Endothelial cell of umbilical vein (primary cell): ENCODE measurements at regions not wholly inside any gene's neighbourhood (a gene's known extent, or its start where the extent isn't known, plus 50 kb on each side); places are given as distances from the start of the nearest gene placed in this dataset.

ENCODE experiments used
- BruUV-seq: library from RNA; stranded (reverse); fragments of 400-500 nt; replicated peaks from 2 replicates; lab custom pipeline; 2021; lab: Mats Ljungman, UMichigan
- CTCF ChIA-PET: fragments of 300-600, 350-600 bp; sonication (Branson Sonifier 250); formaldehyde crosslinking; loops from one replicate; lab custom pipeline; 2021; ENCODE audit warnings: antibody characterized with exemption, inconsistent platforms; lab: Charles Lee
- POLR2A ChIA-PET: fragments of 300-600, 350-600 bp; sonication (Branson Sonifier 250); formaldehyde crosslinking; loops from one replicate; lab custom pipeline; 2021; ENCODE audit warnings: antibody characterized with exemption, inconsistent platforms; lab: Charles Lee
- DNase-seq: peaks from one replicate; pipeline ENCODE4 v3.0.0-alpha.2; 2011; ENCODE audit warnings: low read depth, low spot score
- FAIRE-seq: peaks from 2 replicates; lab custom pipeline; 2011; peaks lifted over from hg19 to GRCh38; lab: Jason Lieb, UNC
- H2AFZ ChIP-seq: 2 replicates; pipeline ENCODE4 v1.6.0; 2012; ENCODE audit warnings: low read depth, low read length, control low read depth, inconsistent platforms
- H3K27ac ChIP-seq: 2 replicates; pipeline ENCODE4 v1.5.1; 2011; ENCODE audit warnings: low read depth, mild to moderate bottlenecking, control low read depth, low read length, moderate library complexity; ENCODE audit not compliant: insufficient read depth
- H3K27me3 ChIP-seq, 2 experiments: 2 replicates each; pipeline versions ENCODE4 v1.6.0 to v1.6.1; 2011; ENCODE audit warnings: low read length in 2 of 2, mixed read lengths in 1 of 2; ENCODE audit not compliant: control insufficient read depth in 2 of 2, insufficient read depth in 2 of 2
- H3K36me3 ChIP-seq, 2 experiments: 2 replicates in 1 of 2; 3 replicates in 1 of 2; pipeline ENCODE4 v1.5.1; 2011; ENCODE audit warnings: low read length in 2 of 2, mild to moderate bottlenecking in 1 of 2, moderate library complexity in 1 of 2; ENCODE audit not compliant: control insufficient read depth in 2 of 2, insufficient read depth in 2 of 2; ENCODE audit errors: extremely low read depth in 1 of 2
- H3K4me1 ChIP-seq: 3 replicates; pipeline ENCODE4 v1.5.1; 2011; ENCODE audit warnings: mild to moderate bottlenecking, low read length; ENCODE audit not compliant: control insufficient read depth, insufficient read depth; ENCODE audit errors: extremely low read depth
- H3K4me2 ChIP-seq: 2 replicates; pipeline ENCODE4 v1.6.1; 2011; ENCODE audit warnings: low read length, control low read depth, mixed read lengths; ENCODE audit not compliant: insufficient read depth
- H3K4me3 ChIP-seq, 3 experiments: fragments of 200-600 bp in 1 of 3; sonication (generic), shearing (Covaris generic) in 1 of 3; replicated peaks in 1 of 3; 2 replicates each; pipeline ENCODE4 v1.5.1; 2011 to 2016; ENCODE audit warnings: control low read depth in 3 of 3, low read length in 3 of 3, mild to moderate bottlenecking in 2 of 3, inconsistent platforms in 1 of 3, low read depth in 1 of 3, moderate library complexity in 1 of 3; ENCODE audit not compliant: insufficient read depth in 1 of 3
- H3K79me2 ChIP-seq: 2 replicates; pipeline ENCODE4 v1.6.0; 2012; ENCODE audit warnings: low read length, inconsistent platforms; ENCODE audit not compliant: control insufficient read depth, insufficient read depth
- H3K9ac ChIP-seq: replicated peaks from 2 replicates; pipeline ENCODE3; 2011; ENCODE audit warnings: low read length, control low read depth; ENCODE audit not compliant: insufficient read depth; ENCODE audit errors: extremely low read depth
- H3K9me1 ChIP-seq: replicated peaks from 3 replicates; pipeline ENCODE4 v1.6.0; 2011; ENCODE audit warnings: mild to moderate bottlenecking, low read length; ENCODE audit not compliant: control insufficient read depth, insufficient read depth; ENCODE audit errors: extremely low read depth
- H3K9me3 ChIP-seq: replicated peaks from 2 replicates; pipeline ENCODE4 v1.5.1; 2012; ENCODE audit warnings: low read length, inconsistent platforms; ENCODE audit not compliant: control insufficient read depth, insufficient read depth
- H4K20me1 ChIP-seq: replicated peaks from 2 replicates; pipeline ENCODE3; 2011; ENCODE audit warnings: mild to moderate bottlenecking, low read length; ENCODE audit not compliant: control insufficient read depth, insufficient read depth; ENCODE audit errors: extremely low read depth
- CTCF ChIP-seq, 2 donors: IDR thresholded peaks; 1 replicate in 1 of 2; 2 replicates in 1 of 2; pipeline ENCODE4 v1.5.1; 2011; ENCODE audit warnings: low read length in 2 of 2, mild to moderate bottlenecking in 2 of 2, moderate library complexity in 2 of 2, control low read depth in 1 of 2, inconsistent platforms in 1 of 2, low read depth in 1 of 2; ENCODE audit not compliant: insufficient read depth in 1 of 2; ENCODE audit errors: extremely low read depth in 1 of 2
- EZH2 ChIP-seq: IDR thresholded peaks from 2 replicates; pipeline ENCODE4 v1.6.1; 2012; ENCODE audit warnings: borderline replicate concordance, low read depth, mild to moderate bottlenecking, moderate library complexity, low read length, inconsistent platforms; ENCODE audit not compliant: severe bottlenecking
- FOS ChIP-seq: IDR thresholded peaks from 2 replicates; pipeline ENCODE4 v1.6.1; 2011; ENCODE audit warnings: mild to moderate bottlenecking, low read length, moderate library complexity, borderline replicate concordance; ENCODE audit not compliant: insufficient read depth
- GATA2 ChIP-seq: IDR thresholded peaks from 2 replicates; pipeline ENCODE4 v1.7.0; 2011; ENCODE audit warnings: low read depth, mild to moderate bottlenecking, moderate library complexity, mixed read lengths, low read length; ENCODE audit not compliant: insufficient read length, insufficient read depth
- JUN ChIP-seq: IDR thresholded peaks from 2 replicates; pipeline ENCODE4 v1.6.1; 2011; ENCODE audit warnings: borderline replicate concordance, low read depth; ENCODE audit not compliant: insufficient read length, insufficient read depth
- MYC ChIP-seq: IDR thresholded peaks from one replicate; pipeline ENCODE4 v1.6.1; 2011; ENCODE audit warnings: mild to moderate bottlenecking, low read depth, low read length
- POLR2A ChIP-seq: IDR thresholded peaks from 2 replicates; pipeline ENCODE4 v1.6.1; 2012; ENCODE audit warnings: low read depth, mild to moderate bottlenecking, control low read depth, low read length
- POLR2AphosphoS5 ChIP-seq: IDR thresholded peaks from 2 replicates; pipeline ENCODE4 v1.6.1; 2012; ENCODE audit warnings: low read depth, mild to moderate bottlenecking, control low read depth, low read length, moderate library complexity; ENCODE audit not compliant: insufficient read depth
- dilution Hi-C: fragments of 300-500 bp; cut with MboI; formaldehyde crosslinking; loops from one replicate; pipeline ENCODE4 v1.15.0; 2019; ENCODE audit warnings: low sequenced_read_pairs; ENCODE audit not compliant: extremely low pct_ligation_motif_present
- intact Hi-C: fragments of 100-400 bp; cut with micrococcal nuclease; formaldehyde crosslinking; loops from one replicate; pipeline ENCODE4 v1.10.0; 2022
- TF ChIP-seq, protein P1 (sequence below): IDR thresholded peaks from 2 replicates; pipeline ENCODE4 v1.6.1; 2011; ENCODE audit not compliant: insufficient read depth, insufficient read length

DNA sequence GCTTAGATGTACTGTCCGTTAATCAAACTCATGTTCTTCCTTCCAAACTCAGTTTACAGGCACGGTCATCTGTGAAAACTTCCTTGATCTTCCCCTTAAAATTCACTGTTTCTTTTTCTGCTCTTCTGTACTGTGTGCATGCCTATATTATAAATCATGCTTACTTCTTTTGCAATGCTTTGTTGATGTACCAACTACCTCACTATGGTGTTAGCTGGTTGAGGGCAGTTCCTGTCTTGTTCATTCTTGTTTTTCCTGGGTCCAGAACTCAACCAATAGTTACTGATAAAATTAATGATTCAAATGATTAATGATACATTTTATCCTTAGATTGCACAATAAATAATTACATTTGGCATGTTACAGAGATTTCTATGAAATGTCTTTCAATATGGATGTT, 163.8 kb downstream of the CHRM3 start:
- Histone ChIP-seq H3K9me3 (peaks cover 1% of the 10 kb centered on the region), H3K9ac (no peak overlapping the region), H4K20me1 (no peaks in the 10 kb centered on the region), H3K36me3 (no peaks in the 10 kb centered on the region), H2AFZ (no peak overlapping the region), H3K27me3 (no peaks in the 10 kb centered on the region), H3K4me1 (no peaks in the 10 kb centered on the region), H3K27ac (no peak overlapping the region), H3K4me3 (no peak overlapping the region), H3K9me1 (no peaks in the 10 kb centered on the region), H3K4me2 (no peak overlapping the region), H3K79me2 (no peaks in the 10 kb centered on the region)
- dilution Hi-C loops: no loop called here
- FAIRE-seq: no peak
- intact Hi-C loops: no loop called here
- no peak for DNase-seq
- no peak for TF ChIP-seq FOS
- no peak for TF ChIP-seq GATA2
- TF ChIP-seq POLR2A: no peak
- TF ChIP-seq CTCF (IDR thresholded peaks at IDR 0.05; ENCODE audit: extremely low read depth in 1 of 2, insufficient read depth in 1 of 2, low read depth in 1 of 2, low read length in 2 of 2): no peak
- no peak for TF ChIP-seq MYC
- TF ChIP-seq, protein P1, sequence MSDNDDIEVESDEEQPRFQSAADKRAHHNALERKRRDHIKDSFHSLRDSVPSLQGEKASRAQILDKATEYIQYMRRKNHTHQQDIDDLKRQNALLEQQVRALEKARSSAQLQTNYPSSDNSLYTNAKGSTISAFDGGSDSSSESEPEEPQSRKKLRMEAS: no peak
- no peak for TF ChIP-seq POLR2AphosphoS5
- no peak for TF ChIP-seq JUN
- no peak for TF ChIP-seq EZH2
- ChIA-PET POLR2A (no interaction called here), CTCF (no interaction called here)
- no TSS peak for BruUV-seq
